ENCODE measurements at regions not wholly inside any gene's neighbourhood (a gene's known extent, or its start where the extent isn't known, plus 50 kb on each side); places are given as distances from the start of the nearest gene placed in this dataset.

DNA sequence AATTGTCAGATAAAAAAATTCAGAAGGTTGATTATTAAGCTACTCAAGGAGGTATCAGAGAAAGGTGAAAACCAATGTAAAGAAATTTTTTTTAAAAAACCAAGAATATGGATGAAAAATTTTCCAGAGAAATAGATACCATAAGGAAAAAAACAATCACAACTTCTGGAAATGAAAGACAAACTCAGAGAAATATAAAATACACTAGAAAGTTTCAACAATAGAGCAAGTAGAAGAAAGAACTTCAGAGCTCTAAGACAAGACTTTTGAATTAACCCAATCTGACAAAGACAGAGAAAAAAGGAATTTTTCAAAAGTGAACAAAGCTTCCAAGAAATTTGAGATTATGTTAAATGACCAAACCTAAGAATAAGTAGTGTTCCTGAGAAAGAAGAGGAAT is 62.9 kb upstream of the TEAD1 start:
- H3K4me3 ChIP-seq (ENCODE audit: low read length) = no peak overlapping the region
- DNase-seq (ENCODE audit: low read depth) = no peak
- TF ChIP-seq, protein P1, sequence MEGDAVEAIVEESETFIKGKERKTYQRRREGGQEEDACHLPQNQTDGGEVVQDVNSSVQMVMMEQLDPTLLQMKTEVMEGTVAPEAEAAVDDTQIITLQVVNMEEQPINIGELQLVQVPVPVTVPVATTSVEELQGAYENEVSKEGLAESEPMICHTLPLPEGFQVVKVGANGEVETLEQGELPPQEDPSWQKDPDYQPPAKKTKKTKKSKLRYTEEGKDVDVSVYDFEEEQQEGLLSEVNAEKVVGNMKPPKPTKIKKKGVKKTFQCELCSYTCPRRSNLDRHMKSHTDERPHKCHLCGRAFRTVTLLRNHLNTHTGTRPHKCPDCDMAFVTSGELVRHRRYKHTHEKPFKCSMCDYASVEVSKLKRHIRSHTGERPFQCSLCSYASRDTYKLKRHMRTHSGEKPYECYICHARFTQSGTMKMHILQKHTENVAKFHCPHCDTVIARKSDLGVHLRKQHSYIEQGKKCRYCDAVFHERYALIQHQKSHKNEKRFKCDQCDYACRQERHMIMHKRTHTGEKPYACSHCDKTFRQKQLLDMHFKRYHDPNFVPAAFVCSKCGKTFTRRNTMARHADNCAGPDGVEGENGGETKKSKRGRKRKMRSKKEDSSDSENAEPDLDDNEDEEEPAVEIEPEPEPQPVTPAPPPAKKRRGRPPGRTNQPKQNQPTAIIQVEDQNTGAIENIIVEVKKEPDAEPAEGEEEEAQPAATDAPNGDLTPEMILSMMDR (IDR thresholded peaks at IDR 0.05; ENCODE audit: insufficient read depth, low read depth, low read length, missing control alignments) = no peak

DNA sequence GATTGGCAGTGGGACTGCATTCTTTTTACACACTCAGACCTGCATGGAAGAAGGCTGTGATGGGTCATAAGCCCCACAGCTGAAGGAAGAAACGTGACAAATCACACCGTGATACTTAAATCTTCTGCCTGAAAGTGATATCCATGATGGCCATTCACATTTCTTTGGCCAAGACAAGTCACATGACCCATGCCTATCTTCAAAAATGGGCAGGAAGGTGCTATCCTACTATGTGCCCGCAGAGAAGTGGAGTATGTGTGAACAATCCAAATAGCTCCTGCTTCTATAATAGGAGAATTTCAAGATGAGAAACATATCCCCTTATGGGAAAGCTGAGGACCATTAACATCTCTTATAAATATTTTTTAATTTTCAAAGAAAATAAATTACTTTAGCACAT is 56.6 kb upstream of the TEAD1 start:
- TF ChIP-seq, protein P1 (IDR thresholded peaks at IDR 0.05; ENCODE audit: insufficient read depth, low read depth, low read length, missing control alignments) = no peak
- DNase-seq (ENCODE audit: low read depth) = no peak
- H3K4me3 ChIP-seq (ENCODE audit: low read length) = no peak overlapping the region

- no peak for DNase-seq (ENCODE audit: low read depth)
- H3K4me3 ChIP-seq (ENCODE audit: low read length) = no peak overlapping the region
- TF ChIP-seq, protein P1 (IDR thresholded peaks at IDR 0.05; ENCODE audit: insufficient read depth, low read depth, low read length, missing control alignments) = no peak
These were observed 55.3 kb upstream of the TEAD1 start for GRCh38 chr11:12618743-12619540.

DNA sequence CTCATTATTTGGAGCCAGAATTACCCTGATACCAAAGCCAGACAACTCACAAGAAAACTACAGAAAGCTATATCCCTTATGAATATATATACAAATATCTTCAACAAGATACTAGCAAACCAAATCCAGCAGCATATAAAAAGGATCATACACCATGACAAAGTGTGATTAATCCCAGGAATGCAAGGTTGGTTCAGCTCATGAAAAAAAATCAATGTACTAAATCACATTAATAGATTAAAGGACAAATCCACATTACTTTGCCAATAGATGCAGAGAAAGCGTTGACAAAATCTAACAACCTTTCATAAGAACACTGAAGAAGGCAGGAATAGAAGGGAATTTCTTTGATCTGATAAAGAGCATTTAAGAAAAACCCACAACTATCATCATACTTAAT is 50.4 kb upstream of the TEAD1 start:
- no peak for DNase-seq (ENCODE audit: low read depth)
- H3K4me3 ChIP-seq (ENCODE audit: low read length) = no peak overlapping the region
- TF ChIP-seq, protein P1 (IDR thresholded peaks at IDR 0.05; ENCODE audit: insufficient read depth, low read depth, low read length, missing control alignments) = no peak
